GM23248 (cell line): ENCODE measurements at regions not wholly inside any gene's neighbourhood (a gene's known extent, or its start where the extent isn't known, plus 50 kb on each side); places are given as distances from the start of the nearest gene placed in this dataset.

Experiments
- DNase-seq: peaks from one replicate; pipeline ENCODE4 v3.0.0-alpha.2; 2015
- H2AFZ ChIP-seq: fragments of 200-600 bp; sonication (generic); 2 replicates; pipeline ENCODE4 v1.6.1; 2016; ENCODE audit warnings: antibody characterized with exemption
- H3F3A ChIP-seq: fragments of 200-600 bp; sonication (generic); 2 replicates; pipeline ENCODE4 v1.6.1; 2016; ENCODE audit warnings: mild to moderate bottlenecking, antibody characterized with exemption, mixed run types; ENCODE audit not compliant: insufficient read depth
- H3K27ac ChIP-seq: fragments of 200-600 bp; sonication (generic); 2 replicates; pipeline ENCODE4 v1.5.1; 2016; ENCODE audit warnings: mild to moderate bottlenecking
- H3K27me3 ChIP-seq: fragments of 200-600 bp; sonication (generic); replicated peaks from 2 replicates; pipeline ENCODE4 v1.6.1; 2016; ENCODE audit warnings: mild to moderate bottlenecking; ENCODE audit not compliant: insufficient read depth
- H3K36me3 ChIP-seq: fragments of 200-600 bp; sonication (generic); 2 replicates; pipeline ENCODE4 v1.6.1; 2016; ENCODE audit warnings: low read depth, mild to moderate bottlenecking
- H3K4me1 ChIP-seq: fragments of 200-600 bp; sonication (generic); 2 replicates; pipeline ENCODE4 v1.6.1; 2016; ENCODE audit warnings: mild to moderate bottlenecking; ENCODE audit not compliant: insufficient read depth
- H3K4me2 ChIP-seq: fragments of 200-600 bp; sonication (generic); one replicate; pipeline ENCODE4 v1.6.1; 2016; ENCODE audit warnings: mild to moderate bottlenecking; ENCODE audit not compliant: unreplicated experiment
- H3K4me3 ChIP-seq: fragments of 200-600 bp; sonication (generic); 2 replicates; pipeline ENCODE4 v1.5.1; 2016; ENCODE audit warnings: mild to moderate bottlenecking
- H3K79me2 ChIP-seq: fragments of 200-600 bp; sonication (generic); 2 replicates; pipeline ENCODE4 v1.6.1; 2016; ENCODE audit warnings: mild to moderate bottlenecking; ENCODE audit not compliant: insufficient read depth
- H3K9ac ChIP-seq: fragments of 200-600 bp; sonication (generic); 2 replicates; pipeline ENCODE4 v1.6.1; 2016; ENCODE audit warnings: mild to moderate bottlenecking
- H3K9me2 ChIP-seq: fragments of 200-600 bp; sonication (generic); 2 replicates; pipeline ENCODE4 v1.6.1; 2016; ENCODE audit warnings: mixed run types, mild to moderate bottlenecking, moderate library complexity; ENCODE audit not compliant: insufficient read depth
- H3K9me3 ChIP-seq: fragments of 200-600 bp; sonication (generic); one replicate; pipeline ENCODE4 v1.6.1; 2017; ENCODE audit warnings: low read depth
- H4K20me1 ChIP-seq: fragments of 200-600 bp; sonication (generic); 2 replicates; pipeline ENCODE4 v1.6.0; 2016; ENCODE audit not compliant: insufficient read depth
- EZH2 ChIP-seq: fragments of 200-600 bp; sonication (generic); IDR thresholded peaks from 2 replicates; pipeline ENCODE4 v1.6.1; 2018; ENCODE audit warnings: antibody characterized with exemption, mild to moderate bottlenecking; ENCODE audit not compliant: insufficient read depth, poor library complexity, severe bottlenecking
- EZH2phosphoT487 ChIP-seq: fragments of 200-600 bp; sonication (generic); IDR thresholded peaks from 2 replicates; pipeline ENCODE4 v1.6.1; 2018; ENCODE audit warnings: antibody characterized with exemption, moderate library complexity, mild to moderate bottlenecking, low read depth; ENCODE audit not compliant: insufficient read depth
- WGBS, 2 experiments: methylation state at CpG; one replicate each; pipeline ENCODE4 v1.1.6; 2015 to 2017; ENCODE audit warnings: low lambda C conversion rate in 2 of 2, low coverage in 1 of 2; ENCODE audit errors: missing lambda C conversion rate in 2 of 2; 5-methylcytosine and 5-hydroxymethylcytosine counted together
- in situ Hi-C: fragments of 300-500 bp; cut with MboI; formaldehyde crosslinking; loops from 2 replicates; pipeline ENCODE4 v1.15.0; 2020

- H3K36me3 ChIP-seq, result no peaks in the 10 kb centered on the region
- no peak for DNase-seq
- no peak overlapping the region for H3K27ac ChIP-seq
- in situ Hi-C loops, result no loop called here
- H2AFZ ChIP-seq, result no peak overlapping the region
- no peak overlapping the region for H3K4me2 ChIP-seq
- no peak for TF ChIP-seq EZH2phosphoT487
- no peak for TF ChIP-seq EZH2
- no peak overlapping the region for H3K4me3 ChIP-seq
- H3K9ac ChIP-seq, result no peak overlapping the region
- no peaks in the 10 kb centered on the region for H3F3A ChIP-seq
- no peaks in the 10 kb centered on the region for H3K79me2 ChIP-seq
- H3K4me1 ChIP-seq, result no peaks in the 10 kb centered on the region
- no peaks in the 10 kb centered on the region for H3K9me3 ChIP-seq
- 75 to 88% methylated on average over 5 of the region's 5 CpGs for WGBS, 2 experiments
- no peaks in the 10 kb centered on the region for H4K20me1 ChIP-seq
- H3K9me2 ChIP-seq, result no peaks in the 10 kb centered on the region
- H3K27me3 ChIP-seq, result no peaks in the 10 kb centered on the region
Measured at GRCh38 chr5:44707721-44708120, 101.0 kb upstream of the MRPS30 start.

- H3K36me3 ChIP-seq, result no peaks in the 10 kb centered on the region
- no peaks in the 10 kb centered on the region for H3K4me1 ChIP-seq
- no peak overlapping the region for H3K4me2 ChIP-seq
- H3K9ac ChIP-seq, result no peak overlapping the region
- no peaks in the 10 kb centered on the region for H3K79me2 ChIP-seq
- H2AFZ ChIP-seq, result no peak overlapping the region
- DNase-seq, result no peak
- no peak overlapping the region for H3K4me3 ChIP-seq
- no peak for TF ChIP-seq EZH2phosphoT487
- no peaks in the 10 kb centered on the region for H3K27me3 ChIP-seq
- in situ Hi-C loops, result no loop called here
- H3K27ac ChIP-seq, result no peak overlapping the region
- H3K9me2 ChIP-seq, result no peaks in the 10 kb centered on the region
- H3F3A ChIP-seq, result no peaks in the 10 kb centered on the region
- no peaks in the 10 kb centered on the region for H3K9me3 ChIP-seq
- WGBS, 2 experiments, result 19 to 20% methylated on average over 3 of the region's 3 CpGs
- H4K20me1 ChIP-seq, result no peaks in the 10 kb centered on the region
Measured at GRCh38 chr5:44697025-44697424, 111.7 kb upstream of the MRPS30 start.

GRCh38 chr5:44695259-44695658 lies 113.5 kb upstream of the MRPS30 start:
- Histone ChIP-seq H3K9ac (no peak overlapping the region), H3K4me2 (no peak overlapping the region), H3K4me1 (no peaks in the 10 kb centered on the region), H3K9me3 (no peaks in the 10 kb centered on the region), H3K27ac (no peak overlapping the region), H3K9me2 (no peaks in the 10 kb centered on the region), H3K79me2 (no peaks in the 10 kb centered on the region), H3K4me3 (no peak overlapping the region), H3F3A (no peaks in the 10 kb centered on the region), H3K27me3 (no peaks in the 10 kb centered on the region), H4K20me1 (no peaks in the 10 kb centered on the region), H3K36me3 (no peaks in the 10 kb centered on the region), H2AFZ (no peak overlapping the region)
- no peak for DNase-seq
- TF ChIP-seq EZH2phosphoT487, result no peak
- TF ChIP-seq EZH2, result no peak
- in situ Hi-C loops, result no loop called here
- WGBS, 2 experiments, result 43 to 53% methylated on average over 6 of the region's 6 CpGs

GRCh38 chr5:44691802-44692201 lies 116.9 kb upstream of the MRPS30 start:
- H3K4me3 ChIP-seq, result no peak overlapping the region
- H3K9me3 ChIP-seq, result no peaks in the 10 kb centered on the region
- WGBS, 2 experiments, result 45 to 48% methylated on average over 2 of the region's 2 CpGs
- TF ChIP-seq EZH2, result no peak
- no peak for TF ChIP-seq EZH2phosphoT487
- no peaks in the 10 kb centered on the region for H3K9me2 ChIP-seq
- H3K4me1 ChIP-seq, result no peaks in the 10 kb centered on the region
- no peaks in the 10 kb centered on the region for H4K20me1 ChIP-seq
- H3K27ac ChIP-seq, result no peak overlapping the region
- no peaks in the 10 kb centered on the region for H3K27me3 ChIP-seq
- no peaks in the 10 kb centered on the region for H3F3A ChIP-seq
- H2AFZ ChIP-seq, result no peak overlapping the region
- no peak for DNase-seq
- H3K79me2 ChIP-seq, result no peaks in the 10 kb centered on the region
- no peak overlapping the region for H3K9ac ChIP-seq
- in situ Hi-C loops, result no loop called here
- no peaks in the 10 kb centered on the region for H3K36me3 ChIP-seq
- no peak overlapping the region for H3K4me2 ChIP-seq

DNA sequence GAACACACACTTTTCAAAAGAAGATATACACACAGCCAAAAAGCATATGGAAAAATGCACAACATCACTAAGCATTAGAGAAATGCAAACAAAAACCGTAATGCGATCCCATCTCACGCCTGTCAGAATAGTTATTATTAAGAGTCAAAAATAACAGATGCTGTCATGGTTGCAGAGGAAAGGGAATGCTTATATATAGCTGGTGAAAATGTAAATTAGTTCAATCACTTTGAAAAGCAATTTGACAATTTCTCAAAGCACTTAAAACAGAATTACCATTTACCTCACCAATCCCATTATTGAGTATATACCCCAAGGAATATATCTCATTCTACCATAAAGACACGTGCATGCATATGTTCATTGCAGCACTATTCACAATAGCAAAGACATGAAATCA lies 126.8 kb upstream of the MRPS30 start:
- Histone ChIP-seq H3K79me2 (no peaks in the 10 kb centered on the region), H3K9me2 (no peaks in the 10 kb centered on the region), H4K20me1 (no peaks in the 10 kb centered on the region), H3K27me3 (no peaks in the 10 kb centered on the region), H3K4me3 (no peak overlapping the region), H2AFZ (no peak overlapping the region), H3K36me3 (no peaks in the 10 kb centered on the region), H3K4me1 (no peaks in the 10 kb centered on the region), H3K9ac (no peak overlapping the region), H3K9me3 (no peaks in the 10 kb centered on the region), H3K27ac (no peak overlapping the region), H3F3A (no peaks in the 10 kb centered on the region), H3K4me2 (no peak overlapping the region)
- WGBS, 2 experiments, result 79 to 85% methylated on average over 4 of the region's 4 CpGs
- in situ Hi-C loops, result no loop called here
- DNase-seq, result no peak
- TF ChIP-seq EZH2phosphoT487 (no peak), EZH2 (no peak)
